ENCODE measurements at regions not wholly inside any gene's neighbourhood (a gene's known extent, or its start where the extent isn't known, plus 50 kb on each side); places are given as distances from the start of the nearest gene placed in this dataset.

GRCh38 chr2:486371-486770 lies 190.8 kb downstream of the TMEM18 start:
- H3K9me3 Mint-ChIP-seq, result no peaks in the 10 kb centered on the region
- intact Hi-C loops (cut with DNase I, micrococcal nuclease), result no loop called here
- Histone ChIP-seq H3K27ac (ENCODE audit: low read depth in 1 of 2, low read length in 2 of 2) (no peak overlapping the region), H3K4me3 (ENCODE audit: low read length) (no peak overlapping the region), H3K4me1 (ENCODE audit: insufficient read depth, low read length) (no peaks in the 10 kb centered on the region), H3K36me3 (ENCODE audit: insufficient read depth, low read length) (no peaks in the 10 kb centered on the region), H3K9me3 (ENCODE audit: control insufficient read depth in 1 of 2, insufficient read depth in 1 of 2, low read length in 2 of 2) (no peaks in the 10 kb centered on the region), H3K27me3 (ENCODE audit: control insufficient read depth in 1 of 2, insufficient read depth in 2 of 2, low read length in 2 of 2) (no peaks in the 10 kb centered on the region)
- ChIA-PET CTCF (no interaction called here), POLR2A (no interaction called here)
- no peaks in the 10 kb centered on the region for H3K36me3 Mint-ChIP-seq (ENCODE audit: low read depth)
- no peak for ATAC-seq (ENCODE audit: poor library complexity)
- TF ChIP-seq CTCF (IDR thresholded peaks at IDR 0.05), result no peak
- peaks cover 8% of the 10 kb centered on the region for H3K27me3 Mint-ChIP-seq
- DNase-seq, result no peak
- no peak overlapping the region for H3K27ac Mint-ChIP-seq
- no peaks in the 10 kb centered on the region for H3K4me1 Mint-ChIP-seq (ENCODE audit: low read depth)
- no peak overlapping the region for H3K4me3 Mint-ChIP-seq

DNA sequence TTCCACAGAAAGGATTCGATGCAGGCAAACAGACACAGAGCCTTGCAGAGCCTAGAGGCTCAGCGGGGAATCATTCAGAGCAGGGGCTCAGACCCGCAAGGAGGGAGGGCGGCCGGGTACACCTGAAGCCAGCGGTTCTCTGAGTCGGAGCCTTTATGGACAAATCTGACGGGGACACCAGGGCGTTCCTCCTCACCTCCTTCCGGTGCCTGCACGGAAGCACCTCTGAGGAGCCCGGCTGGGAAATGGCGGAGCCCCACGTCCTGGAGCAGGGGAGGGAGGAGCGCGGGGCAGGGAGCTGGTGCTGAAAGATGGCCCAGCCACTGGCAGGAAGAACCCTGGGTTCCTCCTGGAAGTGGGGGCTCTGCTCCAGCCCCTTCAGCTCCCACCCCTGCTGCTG lies 193.5 kb upstream of the ALKAL2 start:
- Histone ChIP-seq H3K36me3 (ENCODE audit: insufficient read depth, low read length) (no peaks in the 10 kb centered on the region), H3K9me3 (ENCODE audit: control insufficient read depth in 1 of 2, insufficient read depth in 1 of 2, low read length in 2 of 2) (no peaks in the 10 kb centered on the region), H3K27ac (ENCODE audit: low read depth in 1 of 2, low read length in 2 of 2) (no peak overlapping the region), H3K27me3 (ENCODE audit: control insufficient read depth in 1 of 2, insufficient read depth in 2 of 2, low read length in 2 of 2) (no peaks in the 10 kb centered on the region), H3K4me1 (ENCODE audit: insufficient read depth, low read length) (no peaks in the 10 kb centered on the region), H3K4me3 (ENCODE audit: low read length) (no peak overlapping the region)
- H3K4me3 Mint-ChIP-seq, result no peak overlapping the region
- CTCF ChIA-PET, result no interaction called here
- H3K27me3 Mint-ChIP-seq, result peaks cover 5% of the 10 kb centered on the region
- H3K9me3 Mint-ChIP-seq, result no peaks in the 10 kb centered on the region
- POLR2A ChIA-PET, result no interaction called here
- no peak overlapping the region for H3K27ac Mint-ChIP-seq
- H3K36me3 Mint-ChIP-seq (ENCODE audit: low read depth), result no peaks in the 10 kb centered on the region
- TF ChIP-seq CTCF (IDR thresholded peaks at IDR 0.05), result no peak
- DNase-seq (no peak), ATAC-seq (ENCODE audit: poor library complexity) (no peak)
- intact Hi-C loops (cut with DNase I, micrococcal nuclease), result no loop called here
- no peaks in the 10 kb centered on the region for H3K4me1 Mint-ChIP-seq (ENCODE audit: low read depth)

- H3K27me3 ChIP-seq (ENCODE audit: control insufficient read depth in 1 of 2, insufficient read depth in 2 of 2, low read length in 2 of 2), result no peaks in the 10 kb centered on the region
- intact Hi-C loops (cut with DNase I, micrococcal nuclease), result no loop called here
- H3K9me3 ChIP-seq (ENCODE audit: control insufficient read depth in 1 of 2, insufficient read depth in 1 of 2, low read length in 2 of 2), result no peaks in the 10 kb centered on the region
- no peak for TF ChIP-seq CTCF (IDR thresholded peaks at IDR 0.05)
- ATAC-seq (ENCODE audit: poor library complexity) (no peak), DNase-seq (no peak)
- H3K4me3 ChIP-seq (ENCODE audit: low read length), result no peak overlapping the region
- ChIA-PET CTCF (no interaction called here), POLR2A (no interaction called here)
- no peaks in the 10 kb centered on the region for H3K36me3 Mint-ChIP-seq (ENCODE audit: low read depth)
- H3K36me3 ChIP-seq (ENCODE audit: insufficient read depth, low read length), result no peaks in the 10 kb centered on the region
- H3K9me3 Mint-ChIP-seq, result no peaks in the 10 kb centered on the region
- no peak overlapping the region for H3K4me3 Mint-ChIP-seq
- no peak overlapping the region for H3K27ac ChIP-seq (ENCODE audit: low read depth in 1 of 2, low read length in 2 of 2)
- H3K4me1 Mint-ChIP-seq (ENCODE audit: low read depth), result no peaks in the 10 kb centered on the region
- no peak overlapping the region for H3K27ac Mint-ChIP-seq
- no peaks in the 10 kb centered on the region for H3K4me1 ChIP-seq (ENCODE audit: insufficient read depth, low read length)
- peaks cover 13% of the 10 kb centered on the region for H3K27me3 Mint-ChIP-seq
Observed at GRCh38 chr2:479490-480176, 191.7 kb upstream of the ALKAL2 start.

Measured in CD4-positive, alpha-beta T cell (primary cell).